ENCODE measurements at regions not wholly inside any gene's neighbourhood (a gene's known extent, or its start where the extent isn't known, plus 50 kb on each side); places are given as distances from the start of the nearest gene placed in this dataset.

GRCh38 chr13:86741762-86742285 is 929.3 kb upstream of the SLITRK5 start:
- intact Hi-C loops (cut with DNase I; ENCODE audit: low total_unique reads) (no loop called here), in situ Hi-C loops (cut with MboI; ENCODE audit: low sequenced_read_pairs in 4 of 4) (no loop called here)
- DNase-seq = no peak
- H3K9me3 ChIP-seq = no peaks in the 10 kb centered on the region
- H3K27ac ChIP-seq = no peak overlapping the region
- no peak for TF ChIP-seq POLR2A (IDR thresholded peaks at IDR 0.05)
- no peak for TF ChIP-seq CTCF (IDR thresholded peaks at IDR 0.05 in 4 of 5, conservative IDR thresholded peaks at IDR 0.05 in 1 of 5)
- ATAC-seq = no peak
- no peak overlapping the region for H3K4me3 ChIP-seq
- no peaks in the 10 kb centered on the region for H3K27me3 ChIP-seq
- no peaks in the 10 kb centered on the region for H3K4me1 ChIP-seq
- H3K36me3 ChIP-seq = no peaks in the 10 kb centered on the region

GRCh38 chr13:86757236-86757978 is 913.8 kb upstream of the SLITRK5 start:
- no peak for DNase-seq
- no peaks in the 10 kb centered on the region for H3K36me3 ChIP-seq
- H3K9me3 ChIP-seq = no peaks in the 10 kb centered on the region
- intact Hi-C loops (cut with DNase I; ENCODE audit: low total_unique reads) (no loop called here), in situ Hi-C loops (cut with MboI; ENCODE audit: low sequenced_read_pairs in 4 of 4) (no loop called here)
- no peaks in the 10 kb centered on the region for H3K27me3 ChIP-seq
- H3K4me1 ChIP-seq = no peaks in the 10 kb centered on the region
- TF ChIP-seq CTCF (IDR thresholded peaks at IDR 0.05 in 4 of 5, conservative IDR thresholded peaks at IDR 0.05 in 1 of 5) = no peak
- no peak for ATAC-seq
- no peak overlapping the region for H3K27ac ChIP-seq
- H3K4me3 ChIP-seq = no peak overlapping the region

- in situ Hi-C loops (cut with MboI; ENCODE audit: low sequenced_read_pairs in 4 of 4) = no loop called here
- intact Hi-C loops (cut with DNase I; ENCODE audit: low total_unique reads) = no loop called here
- ATAC-seq (no peak), DNase-seq (no peak)
- Histone ChIP-seq H3K27ac (no peak overlapping the region), H3K4me1 (no peaks in the 10 kb centered on the region), H3K27me3 (no peaks in the 10 kb centered on the region), H3K36me3 (no peaks in the 10 kb centered on the region), H3K4me3 (no peak overlapping the region), H3K9me3 (no peaks in the 10 kb centered on the region)
- TF ChIP-seq POLR2A (IDR thresholded peaks at IDR 0.05) (no peak), CTCF (IDR thresholded peaks at IDR 0.05 in 4 of 5, conservative IDR thresholded peaks at IDR 0.05 in 1 of 5) (no peak)
These were observed 913.1 kb upstream of the SLITRK5 start for GRCh38 chr13:86758116-86758515.

GRCh38 chr13:86760620-86761019 is 910.6 kb upstream of the SLITRK5 start:
- intact Hi-C loops (cut with DNase I; ENCODE audit: low total_unique reads) = no loop called here
- Histone ChIP-seq H3K4me1 (no peaks in the 10 kb centered on the region), H3K9me3 (no peaks in the 10 kb centered on the region), H3K27ac (no peak overlapping the region), H3K36me3 (no peaks in the 10 kb centered on the region), H3K27me3 (no peaks in the 10 kb centered on the region), H3K4me3 (no peak overlapping the region)
- DNase-seq (no peak), ATAC-seq (no peak)
- in situ Hi-C loops (cut with MboI; ENCODE audit: low sequenced_read_pairs in 4 of 4) = loop anchor here in 1 of 4 donors (10.0 kb wide), 1 partner anchor 64 kb away; no protein-coding TSS in a partner anchor
- no peak for TF ChIP-seq POLR2A (IDR thresholded peaks at IDR 0.05)
- TF ChIP-seq CTCF (IDR thresholded peaks at IDR 0.05 in 4 of 5, conservative IDR thresholded peaks at IDR 0.05 in 1 of 5) = no peak

Measured in gastrocnemius medialis (tissue), 4 donors.